Kidney glomerular epithelial cell (primary cell): ENCODE measurements at regions not wholly inside any gene's neighbourhood (a gene's known extent, or its start where the extent isn't known, plus 50 kb on each side); places are given as distances from the start of the nearest gene placed in this dataset.

Experiments
- DNase-seq: peaks from one replicate; lab custom pipeline; 2025; lab: John Stamatoyannopoulos, UW

DNA sequence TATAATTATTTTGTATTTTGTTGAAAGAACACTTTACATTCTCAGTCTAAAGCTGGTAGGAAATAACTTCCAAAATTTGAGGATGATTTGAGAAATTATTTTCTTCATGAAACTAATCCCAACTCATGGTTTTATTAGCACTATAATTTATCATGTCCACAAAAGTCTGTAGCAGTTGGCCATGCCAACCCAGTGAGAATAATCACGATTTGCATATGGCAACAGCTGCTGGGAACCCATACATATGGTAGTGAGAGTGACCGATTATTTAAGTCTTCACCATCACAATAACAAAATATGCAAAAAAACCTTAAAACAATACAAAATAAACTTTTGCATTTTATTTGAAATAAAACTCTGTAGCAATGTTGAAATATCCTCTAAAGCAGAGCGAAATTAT lies 445.9 kb upstream of the ANO3 start:
- DNase-seq: no peak

GRCh38 chr11:25890626-25891260 lies 441.2 kb upstream of the ANO3 start:
- peak; percentile 82 for DNase-seq

DNA sequence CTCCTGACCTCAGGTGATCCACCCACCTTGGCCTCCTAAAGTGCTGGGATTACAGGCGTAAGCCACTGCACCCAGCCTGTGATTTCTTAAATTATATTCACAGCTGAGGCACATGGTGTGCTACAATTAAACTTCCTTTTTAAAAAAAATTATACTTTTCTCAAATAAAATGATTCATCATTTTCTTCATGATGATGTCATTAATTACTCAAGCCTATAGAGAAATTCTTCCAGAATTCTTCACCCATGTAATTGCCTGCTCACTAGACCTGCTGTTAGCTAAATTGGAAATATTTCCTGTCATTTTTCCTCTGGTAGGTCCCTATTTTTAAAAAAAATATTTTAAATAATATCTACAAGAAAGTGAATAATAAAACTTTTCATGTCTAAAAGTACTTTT lies 440.0 kb upstream of the ANO3 start:
- DNase-seq: no peak

DNA sequence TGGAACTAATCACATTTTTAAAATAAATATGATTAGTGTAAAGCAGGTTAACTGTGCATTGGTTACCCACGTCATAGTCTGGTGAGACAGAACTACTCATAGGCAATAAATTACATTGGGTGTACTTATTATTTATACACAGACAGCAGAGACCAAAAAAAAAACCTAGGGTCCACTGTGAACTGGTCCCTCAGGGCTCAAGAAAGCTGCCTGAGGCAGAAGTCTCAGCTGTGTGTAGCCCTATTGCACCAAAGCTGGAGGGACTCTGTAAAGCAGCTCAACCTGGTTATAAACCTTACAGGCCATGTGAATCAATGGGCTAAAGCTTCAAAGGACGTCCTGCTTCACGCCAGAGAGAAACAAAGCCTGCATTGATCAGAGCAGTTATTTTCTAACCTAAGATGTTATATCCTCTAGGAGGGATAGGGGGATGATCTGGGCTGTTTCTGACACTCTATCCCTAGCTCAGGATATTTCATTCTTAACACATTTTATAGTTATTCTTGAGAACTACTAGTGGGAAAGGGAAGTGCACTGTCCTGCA lies 432.2 kb upstream of the ANO3 start:
- DNase-seq: no peak

DNA sequence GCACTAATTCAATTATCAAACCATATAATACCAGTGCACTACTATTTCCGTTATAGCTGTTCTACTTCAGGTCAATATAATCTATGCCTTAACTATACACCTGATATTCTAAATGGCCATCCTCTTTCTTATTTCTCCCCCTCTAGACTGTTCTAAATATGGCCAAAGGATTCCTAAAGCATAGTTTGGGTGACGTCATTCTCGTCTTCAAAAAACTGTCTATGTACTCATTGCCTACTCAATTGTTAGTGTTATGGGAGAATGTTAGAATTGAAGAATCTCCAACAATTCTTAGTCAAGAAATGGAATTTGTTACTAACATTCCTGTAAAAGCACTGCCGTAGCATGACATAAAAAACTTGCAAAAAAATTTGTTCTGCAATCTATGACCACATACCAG lies 431.1 kb upstream of the ANO3 start:
- DNase-seq: no peak

DNA sequence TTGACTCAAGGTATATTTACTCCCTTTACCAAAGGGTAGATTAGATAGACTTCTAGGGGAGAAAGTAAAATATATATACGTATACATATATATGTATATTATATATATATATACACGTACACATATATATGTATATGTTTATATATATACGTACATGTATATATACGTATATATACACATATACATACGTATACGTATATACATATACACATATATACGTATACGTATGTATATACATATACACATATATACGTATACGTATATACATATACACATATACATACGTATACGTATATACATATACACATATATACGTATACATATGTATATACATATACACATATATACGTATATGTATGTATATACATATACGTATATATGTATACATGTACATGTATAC lies 430.5 kb upstream of the ANO3 start:
- DNase-seq: no peak

DNA sequence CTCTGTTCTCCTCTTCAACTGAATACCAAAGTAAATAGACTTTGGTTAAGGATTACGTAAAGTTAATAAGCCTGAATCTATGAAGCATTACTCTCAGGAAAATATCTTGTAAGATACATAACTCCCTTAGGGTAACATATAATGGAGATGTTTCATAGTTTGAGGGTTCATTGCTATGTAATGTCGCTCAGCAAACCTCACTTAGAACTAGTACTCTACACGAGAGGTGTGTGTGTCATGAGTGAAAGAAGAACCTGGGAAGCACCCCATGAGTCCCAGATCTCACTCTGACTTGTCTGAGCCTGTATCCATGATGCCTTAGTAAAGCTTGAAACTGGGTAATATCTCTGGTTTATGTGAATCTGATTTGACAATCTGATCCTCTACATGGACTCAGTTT lies 429.5 kb upstream of the ANO3 start:
- no peak for DNase-seq

DNA sequence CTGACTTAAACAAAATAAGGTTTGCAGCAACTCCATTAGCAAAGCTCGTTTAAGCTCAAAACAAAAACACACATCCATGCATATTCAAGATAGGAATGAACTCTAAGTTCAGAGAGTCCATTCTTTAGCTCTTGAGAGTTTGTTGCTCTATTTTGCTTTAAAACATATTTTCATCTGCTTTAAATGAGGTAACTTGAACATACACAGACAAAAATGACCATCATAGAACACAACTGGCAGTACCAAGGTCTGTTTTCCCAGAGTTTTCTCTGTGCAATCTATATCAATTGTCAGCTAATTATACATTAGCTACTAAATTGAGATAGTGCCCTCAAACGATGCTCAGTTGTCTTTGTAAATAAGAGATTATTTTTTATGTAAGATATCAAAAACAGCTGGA lies 423.2 kb upstream of the ANO3 start:
- no peak for DNase-seq

- peak; percentile 11 for DNase-seq
These were observed 421.8 kb upstream of the ANO3 start for GRCh38 chr11:25910086-25910485.

GRCh38 chr11:25920356-25920755 lies 411.6 kb upstream of the ANO3 start:
- no peak for DNase-seq

GRCh38 chr11:25924586-25924985 lies 407.3 kb upstream of the ANO3 start:
- no peak for DNase-seq

DNA sequence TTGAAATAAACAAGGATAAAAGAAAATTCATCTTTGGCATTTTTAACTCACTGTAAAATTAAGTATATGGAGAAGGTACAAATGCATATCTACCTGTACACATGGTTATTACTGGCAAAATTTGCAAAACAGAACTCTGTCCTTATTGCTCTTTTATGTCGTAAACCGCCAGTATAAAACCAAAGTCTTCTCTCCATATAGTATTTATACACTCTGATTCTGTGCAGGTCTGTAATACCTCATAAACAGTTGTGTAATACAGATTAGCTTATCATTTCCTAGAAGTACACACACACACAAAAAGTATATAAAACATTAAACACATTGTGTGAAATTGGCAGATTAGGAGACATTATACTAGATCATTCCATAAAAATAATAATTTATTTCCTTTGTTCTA lies 406.6 kb upstream of the ANO3 start:
- no peak for DNase-seq

GRCh38 chr11:25927411-25927953 lies 404.4 kb upstream of the ANO3 start:
- DNase-seq: peak; percentile 8

DNA sequence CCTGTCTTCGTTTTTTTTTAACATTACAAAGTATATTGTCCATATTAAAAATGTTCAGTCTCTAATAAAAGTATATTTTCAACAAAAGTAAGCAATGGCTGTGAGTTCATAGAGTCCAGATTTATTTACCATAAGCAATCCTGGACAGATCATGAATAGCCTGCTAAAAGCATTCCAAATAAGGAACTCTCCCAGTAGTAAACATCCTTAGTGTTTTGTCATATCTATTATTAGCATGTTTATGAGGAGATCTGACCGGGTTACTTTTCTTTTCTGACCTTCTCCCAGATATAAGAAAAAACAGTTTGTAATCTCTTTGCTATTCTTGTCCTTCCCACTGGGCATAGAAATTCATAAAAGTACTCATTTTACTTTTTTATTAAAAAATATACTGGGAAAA lies 403.9 kb upstream of the ANO3 start:
- no peak for DNase-seq

GRCh38 chr11:25938952-25939351 lies 393.0 kb upstream of the ANO3 start:
- DNase-seq: no peak

DNA sequence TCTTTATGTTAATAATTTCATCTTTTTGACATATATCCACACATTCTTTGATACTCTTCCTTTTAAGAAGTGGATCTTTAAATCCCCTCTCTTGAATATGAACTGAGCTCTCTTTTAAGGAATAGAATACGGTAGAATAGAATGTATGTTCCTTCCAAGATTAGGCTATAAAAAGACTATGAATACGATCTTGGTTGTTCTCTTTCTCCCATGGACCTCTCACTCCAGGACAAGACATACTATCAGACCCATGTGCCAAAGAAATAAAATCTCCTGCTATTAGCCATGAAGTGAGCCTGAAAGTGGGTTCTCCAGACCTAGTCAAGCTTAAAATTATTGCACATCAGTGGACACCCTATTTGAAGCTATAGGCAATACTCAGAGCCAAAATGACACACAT lies 392.2 kb upstream of the ANO3 start:
- DNase-seq: no peak

- no peak for DNase-seq
These were observed 390.6 kb upstream of the ANO3 start for GRCh38 chr11:25941353-25941752.

GRCh38 chr11:25943031-25943430 lies 388.9 kb upstream of the ANO3 start:
- DNase-seq: no peak

DNA sequence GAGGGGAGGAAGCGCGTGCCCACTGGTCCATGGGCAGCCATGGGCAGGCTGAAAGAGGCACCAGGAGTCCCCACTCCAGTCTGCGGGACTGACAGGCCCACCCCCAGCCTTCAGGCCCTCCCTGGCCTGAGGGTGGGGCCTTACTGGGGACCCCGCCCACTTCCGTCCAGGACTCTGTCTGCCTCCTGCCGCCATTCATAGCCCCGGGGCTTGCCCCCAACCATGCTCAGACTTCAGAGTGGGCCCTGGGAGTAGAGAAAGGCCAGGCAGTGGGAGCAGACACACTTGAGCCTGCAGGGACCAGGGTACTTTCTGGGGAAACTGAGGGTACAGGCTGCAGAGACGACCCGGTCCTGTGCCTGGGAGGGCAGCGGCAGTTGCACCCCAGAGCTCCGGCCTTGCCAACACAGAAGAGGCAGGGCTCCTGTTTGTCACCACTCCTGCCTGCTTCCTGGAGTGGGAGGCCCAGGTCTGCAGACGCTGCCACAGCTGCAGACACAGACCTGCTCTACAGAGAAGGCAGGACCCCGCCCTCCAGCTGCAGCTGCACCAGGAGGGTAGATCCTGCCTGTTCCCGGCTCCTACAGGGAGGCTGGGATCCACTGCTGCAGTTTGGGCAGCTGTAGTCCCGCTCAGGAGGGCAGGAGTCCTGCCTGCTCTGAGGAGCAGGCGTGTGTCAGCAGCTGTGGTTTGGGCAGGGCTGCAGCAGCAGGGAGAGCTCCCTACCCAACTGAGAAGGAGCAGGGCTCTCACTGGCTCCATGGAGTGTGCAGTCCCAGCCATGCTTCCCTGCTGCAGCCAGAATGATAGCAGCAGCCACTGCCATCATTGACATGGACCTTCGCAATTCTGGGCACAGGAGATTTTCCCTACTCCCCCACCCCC lies 387.9 kb upstream of the ANO3 start:
- no peak for DNase-seq

DNA sequence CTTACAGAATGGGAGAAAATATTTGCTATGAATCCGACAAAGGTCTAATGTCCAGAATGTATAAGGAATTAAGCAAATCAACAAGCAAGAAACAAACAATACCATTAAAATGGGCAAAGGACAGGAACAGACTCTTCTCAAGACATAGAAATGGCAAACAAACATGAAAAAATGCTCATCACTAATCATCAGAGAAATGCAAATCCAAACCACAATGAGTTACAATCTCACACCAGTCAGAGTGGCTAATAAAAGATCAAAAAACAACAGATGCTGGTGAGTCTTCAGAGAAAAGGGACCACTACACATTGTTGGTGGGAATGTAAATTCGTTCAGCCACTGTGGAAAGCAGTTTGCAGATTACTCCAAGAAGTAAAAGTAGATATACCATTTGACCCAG lies 382.0 kb upstream of the ANO3 start:
- no peak for DNase-seq

DNA sequence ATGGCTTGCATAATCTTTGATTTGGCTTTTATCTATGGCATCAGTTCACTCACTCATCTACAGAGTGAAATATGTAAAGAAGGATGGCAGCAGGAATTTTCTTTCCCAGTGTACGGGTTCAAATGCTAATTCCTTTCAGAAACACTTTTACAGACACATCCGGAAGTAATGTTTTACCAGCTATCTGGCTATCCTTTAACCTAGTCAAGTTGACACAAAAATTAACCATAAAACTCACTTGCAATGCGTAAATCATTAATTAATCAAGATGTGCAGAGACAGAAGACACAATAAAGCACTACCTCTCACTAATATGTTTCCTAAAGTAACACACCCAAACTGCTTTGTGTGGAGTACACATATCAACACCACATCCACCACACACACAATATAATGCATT lies 378.9 kb upstream of the ANO3 start:
- no peak for DNase-seq

DNA sequence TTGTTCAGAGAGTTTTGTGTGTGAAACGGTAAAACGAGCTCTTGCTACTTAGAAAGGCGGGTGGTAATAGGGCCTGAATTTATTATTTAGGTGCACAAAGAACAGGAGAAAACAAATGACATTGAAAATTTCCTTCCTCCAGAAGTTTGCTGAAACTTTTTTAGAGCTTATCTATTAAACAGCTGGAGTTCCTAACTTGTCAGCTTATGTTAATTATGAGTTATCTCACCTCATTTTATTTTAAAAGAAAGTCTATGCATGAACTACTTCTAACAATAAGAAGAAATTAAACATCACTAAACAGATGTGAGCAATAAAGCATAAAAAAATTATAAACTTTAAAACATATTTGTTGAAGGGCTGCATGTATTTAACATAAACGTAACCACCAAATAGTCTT lies 373.9 kb upstream of the ANO3 start:
- DNase-seq: no peak

GRCh38 chr11:25961539-25961938 lies 370.4 kb upstream of the ANO3 start:
- DNase-seq: no peak
